ENCODE measurements at regions not wholly inside any gene's neighbourhood (a gene's known extent, or its start where the extent isn't known, plus 50 kb on each side); places are given as distances from the start of the nearest gene placed in this dataset.

- no peaks in the 10 kb centered on the region for H3K27me3 ChIP-seq (ENCODE audit: insufficient read depth)
- no peak for DNase-seq
- no peaks in the 10 kb centered on the region for H3K9me3 ChIP-seq
- H4K20me1 ChIP-seq (ENCODE audit: insufficient read depth): no peaks in the 10 kb centered on the region
- peaks cover 0 to 3% of the 10 kb centered on the region in 2 experiments; a peak in 1 of 4 replicates for H3K4me1 ChIP-seq (ENCODE audit: control insufficient read depth in 1 of 2, insufficient read depth in 2 of 2, low read depth in 1 of 2, low read length in 1 of 2)
- H3K4me3 ChIP-seq (ENCODE audit: low read depth in 2 of 2, low read length in 1 of 2): no peak overlapping the region
- H3K27ac ChIP-seq (ENCODE audit: low read depth in 2 of 2, low read length in 1 of 2): no peak overlapping the region
- ChIA-PET POLR2A (no interaction called here), CTCF (interaction anchor here (0.8 kb wide), 1 partner anchor 20 kb away, joined by 3 read pairs; no protein-coding TSS in a partner anchor)
- no peaks in the 10 kb centered on the region for H3K79me2 ChIP-seq (ENCODE audit: insufficient read depth)
- no peaks in the 10 kb centered on the region for H3K9me2 ChIP-seq
- no peaks in the 10 kb centered on the region for H3F3A ChIP-seq (replicated peaks; ENCODE audit: insufficient read depth)
- H3K4me2 ChIP-seq: no peak overlapping the region
- TF ChIP-seq FOSL2 (IDR thresholded peaks at IDR 0.05; ENCODE audit: borderline replicate concordance, low read depth) (no peak), USF1 (IDR thresholded peaks at IDR 0.05; ENCODE audit: borderline replicate concordance, low read depth) (no peak), CHD2 (IDR thresholded peaks at IDR 0.05; ENCODE audit: low read length, partially characterized antibody) (no peak), REST (IDR thresholded peaks at IDR 0.05; ENCODE audit: low read depth, low read length) (no peak), NFIC (IDR thresholded peaks at IDR 0.05; ENCODE audit: borderline replicate concordance) (no peak), YY1 (IDR thresholded peaks at IDR 0.05; ENCODE audit: low read depth) (no peak), USF2 (IDR thresholded peaks at IDR 0.05; ENCODE audit: borderline replicate concordance, low read depth, low read length) (no peak), PBX3 (IDR thresholded peaks at IDR 0.05) (no peak)
- no peak overlapping the region for H3K9ac ChIP-seq
- 0 out of 2 replicates have a peak overlapping the region, but pooled peaks have one; percentile 25 for H2AFZ ChIP-seq (ENCODE audit: low read depth)
- WGBS (ENCODE audit: low lambda C conversion rate): 45% methylated on average over 2 of the region's 2 CpGs
- H3K36me3 ChIP-seq (replicated peaks in 1 of 2; ENCODE audit: control insufficient read depth in 1 of 2, insufficient read depth in 2 of 2, low read length in 1 of 2): no peaks in the 10 kb centered on the region
These were observed 84.2 kb upstream of the CREB5 start for GRCh38 chr7:28328146-28328545.

Data from SK-N-SH (cell line).